HCT116 (cell line): ENCODE measurements at regions not wholly inside any gene's neighbourhood (a gene's known extent, or its start where the extent isn't known, plus 50 kb on each side); places are given as distances from the start of the nearest gene placed in this dataset.

Experiments
- CBX3 ChIP-seq: IDR thresholded peaks from 2 replicates; pipeline ENCODE4 v1.6.1; 2012; ENCODE audit warnings: low read depth
- CEBPB ChIP-seq: IDR thresholded peaks from 2 replicates; pipeline ENCODE4 v1.6.1; 2012; ENCODE audit warnings: low read depth
- ELF1 ChIP-seq: IDR thresholded peaks from 2 replicates; pipeline ENCODE4 v1.6.1; 2012; ENCODE audit warnings: low read depth, borderline replicate concordance
- EZH2phosphoT487 ChIP-seq: fragments of 200-600 bp; IDR thresholded peaks from 2 replicates; pipeline ENCODE4 v1.6.1; 2018; ENCODE audit warnings: antibody characterized with exemption, borderline replicate concordance
- JUND ChIP-seq: IDR thresholded peaks from 2 replicates; pipeline ENCODE4 v1.6.1; 2012
- POLR2A ChIP-seq: IDR thresholded peaks from 2 replicates; pipeline ENCODE4 v1.7.0; 2011; ENCODE audit warnings: borderline replicate concordance; ENCODE audit not compliant: insufficient read depth, insufficient read length; ENCODE audit errors: extremely low read depth
- POLR2AphosphoS5 ChIP-seq: IDR thresholded peaks from 2 replicates; pipeline ENCODE4 v1.6.1; 2011; ENCODE audit warnings: mild to moderate bottlenecking, low read depth, low read length, moderate library complexity
- RAD21 ChIP-seq: IDR thresholded peaks from 2 replicates; pipeline ENCODE4 v1.6.1; 2012; ENCODE audit warnings: low read depth, mild to moderate bottlenecking
- REST ChIP-seq: IDR thresholded peaks from 2 replicates; pipeline ENCODE4 v1.6.1; 2012; ENCODE audit warnings: low read depth
- SIN3A ChIP-seq: IDR thresholded peaks from 2 replicates; pipeline ENCODE4 v1.6.1; 2012; ENCODE audit warnings: low read depth
- ZNF274 ChIP-seq: fragments of 200-500 bp; sonication (Bioruptor generic); IDR thresholded peaks from 2 replicates; pipeline ENCODE4 v1.6.1; 2014; ENCODE audit warnings: mild to moderate bottlenecking, low read depth, low read length, inconsistent platforms
- TF ChIP-seq, protein P1 (sequence below), 3 experiments: fragments of 200-600 bp in 1 of 3; sonication (generic) in 1 of 3; IDR thresholded peaks in 2 of 3; conservative IDR thresholded peaks in 1 of 3; 2 replicates each; pipeline ENCODE4 v1.5.1; 2012 to 2017; ENCODE audit warnings: low read depth in 2 of 3, low read length in 2 of 3, antibody characterized with exemption in 1 of 3, borderline replicate concordance in 1 of 3, control low read depth in 1 of 3, mild to moderate bottlenecking in 1 of 3, mixed read lengths in 1 of 3, mixed run types in 1 of 3, moderate library complexity in 1 of 3; ENCODE audit not compliant: insufficient read depth in 1 of 3
- TF ChIP-seq, protein P2 (sequence below): IDR thresholded peaks from 2 replicates; pipeline ENCODE4 v1.6.1; 2012

DNA sequence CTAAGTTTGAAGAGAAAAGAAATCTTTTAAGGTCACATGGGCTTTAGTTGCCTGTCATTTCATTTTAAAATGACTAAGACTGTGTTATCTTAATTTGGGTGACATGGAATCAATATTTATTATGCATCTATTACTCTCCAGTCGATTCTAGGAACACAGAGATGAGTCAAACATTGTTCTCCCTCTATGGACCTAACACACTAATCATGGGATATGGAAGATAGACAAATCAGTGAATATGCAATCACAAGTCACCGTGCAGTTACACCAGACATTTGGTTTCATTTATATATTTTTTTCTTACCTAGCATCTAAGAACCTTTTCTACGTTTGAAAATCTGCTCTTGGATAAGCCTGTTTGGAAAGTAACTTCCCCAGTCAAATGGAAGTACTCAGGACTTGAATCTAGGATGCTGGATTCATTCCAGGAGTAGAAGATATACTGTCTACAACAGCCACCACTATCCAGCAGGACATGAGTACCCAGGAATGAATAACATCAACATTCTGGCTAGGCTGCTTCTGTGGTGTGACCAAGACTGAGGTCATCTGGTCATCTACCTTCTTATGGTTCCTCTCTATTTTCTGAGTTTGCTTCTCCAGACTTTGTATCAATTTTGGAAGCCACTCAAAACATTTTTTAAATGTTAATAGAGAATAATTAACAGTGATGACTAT, 902.9 kb upstream of the LRRN3 start:
- TF ChIP-seq, protein P1, sequence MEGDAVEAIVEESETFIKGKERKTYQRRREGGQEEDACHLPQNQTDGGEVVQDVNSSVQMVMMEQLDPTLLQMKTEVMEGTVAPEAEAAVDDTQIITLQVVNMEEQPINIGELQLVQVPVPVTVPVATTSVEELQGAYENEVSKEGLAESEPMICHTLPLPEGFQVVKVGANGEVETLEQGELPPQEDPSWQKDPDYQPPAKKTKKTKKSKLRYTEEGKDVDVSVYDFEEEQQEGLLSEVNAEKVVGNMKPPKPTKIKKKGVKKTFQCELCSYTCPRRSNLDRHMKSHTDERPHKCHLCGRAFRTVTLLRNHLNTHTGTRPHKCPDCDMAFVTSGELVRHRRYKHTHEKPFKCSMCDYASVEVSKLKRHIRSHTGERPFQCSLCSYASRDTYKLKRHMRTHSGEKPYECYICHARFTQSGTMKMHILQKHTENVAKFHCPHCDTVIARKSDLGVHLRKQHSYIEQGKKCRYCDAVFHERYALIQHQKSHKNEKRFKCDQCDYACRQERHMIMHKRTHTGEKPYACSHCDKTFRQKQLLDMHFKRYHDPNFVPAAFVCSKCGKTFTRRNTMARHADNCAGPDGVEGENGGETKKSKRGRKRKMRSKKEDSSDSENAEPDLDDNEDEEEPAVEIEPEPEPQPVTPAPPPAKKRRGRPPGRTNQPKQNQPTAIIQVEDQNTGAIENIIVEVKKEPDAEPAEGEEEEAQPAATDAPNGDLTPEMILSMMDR (IDR thresholded peaks at IDR 0.05 in 2 of 3, conservative IDR thresholded peaks at IDR 0.05 in 1 of 3; ENCODE audit: borderline replicate concordance in 1 of 3, insufficient read depth in 1 of 3, low read depth in 2 of 3, low read length in 2 of 3): no peak
- TF ChIP-seq CEBPB (no peak), ELF1 (no peak), CBX3 (no peak), JUND (no peak), POLR2A (no peak), REST (no peak), SIN3A (no peak), EZH2phosphoT487 (no peak), POLR2AphosphoS5 (no peak), ZNF274 (no peak), RAD21 (no peak)
- TF ChIP-seq, protein P2, sequence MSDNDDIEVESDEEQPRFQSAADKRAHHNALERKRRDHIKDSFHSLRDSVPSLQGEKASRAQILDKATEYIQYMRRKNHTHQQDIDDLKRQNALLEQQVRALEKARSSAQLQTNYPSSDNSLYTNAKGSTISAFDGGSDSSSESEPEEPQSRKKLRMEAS: no peak
